ENCODE measurements at regions not wholly inside any gene's neighbourhood (a gene's known extent, or its start where the extent isn't known, plus 50 kb on each side); places are given as distances from the start of the nearest gene placed in this dataset.

DNA sequence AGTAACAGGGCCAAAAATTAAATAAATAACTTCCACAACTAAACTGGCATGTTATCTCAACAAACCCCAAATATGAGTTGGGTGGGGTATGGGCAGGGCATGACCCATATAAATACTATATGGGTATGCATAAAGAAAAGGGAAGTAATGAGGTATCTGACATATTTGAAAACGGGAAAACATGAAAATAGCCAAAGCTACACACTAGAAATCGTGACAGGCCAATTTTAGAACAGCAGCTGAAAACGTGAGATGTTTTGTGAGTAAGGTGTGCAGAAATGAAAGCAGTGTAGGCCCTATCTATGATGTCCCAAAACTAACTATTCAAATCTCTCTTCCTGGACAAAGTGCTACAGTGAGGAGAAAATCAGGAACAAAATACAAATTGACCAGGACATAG is 537.9 kb upstream of the NR5A2 start:
- TF ChIP-seq, protein P1, sequence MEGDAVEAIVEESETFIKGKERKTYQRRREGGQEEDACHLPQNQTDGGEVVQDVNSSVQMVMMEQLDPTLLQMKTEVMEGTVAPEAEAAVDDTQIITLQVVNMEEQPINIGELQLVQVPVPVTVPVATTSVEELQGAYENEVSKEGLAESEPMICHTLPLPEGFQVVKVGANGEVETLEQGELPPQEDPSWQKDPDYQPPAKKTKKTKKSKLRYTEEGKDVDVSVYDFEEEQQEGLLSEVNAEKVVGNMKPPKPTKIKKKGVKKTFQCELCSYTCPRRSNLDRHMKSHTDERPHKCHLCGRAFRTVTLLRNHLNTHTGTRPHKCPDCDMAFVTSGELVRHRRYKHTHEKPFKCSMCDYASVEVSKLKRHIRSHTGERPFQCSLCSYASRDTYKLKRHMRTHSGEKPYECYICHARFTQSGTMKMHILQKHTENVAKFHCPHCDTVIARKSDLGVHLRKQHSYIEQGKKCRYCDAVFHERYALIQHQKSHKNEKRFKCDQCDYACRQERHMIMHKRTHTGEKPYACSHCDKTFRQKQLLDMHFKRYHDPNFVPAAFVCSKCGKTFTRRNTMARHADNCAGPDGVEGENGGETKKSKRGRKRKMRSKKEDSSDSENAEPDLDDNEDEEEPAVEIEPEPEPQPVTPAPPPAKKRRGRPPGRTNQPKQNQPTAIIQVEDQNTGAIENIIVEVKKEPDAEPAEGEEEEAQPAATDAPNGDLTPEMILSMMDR (IDR thresholded peaks at IDR 0.05 in 4 of 5, conservative IDR thresholded peaks at IDR 0.05 in 1 of 5), result no peak
- no peak for TF ChIP-seq POLR2A (IDR thresholded peaks at IDR 0.05)

All from gastrocnemius medialis (tissue), 4 donors.